H1 (cell line): ENCODE measurements at regions not wholly inside any gene's neighbourhood (a gene's known extent, or its start where the extent isn't known, plus 50 kb on each side); places are given as distances from the start of the nearest gene placed in this dataset.

Experiments used
- CTCF ChIA-PET: fragments of 300-600 bp; sonication (Branson Sonifier 250); formaldehyde crosslinking; loops from one replicate; lab custom pipeline; 2021; ENCODE audit not compliant: partially characterized antibody; lab: Charles Lee
- POLR2A ChIA-PET: fragments of 300-600 bp; sonication (Branson Sonifier 250); formaldehyde crosslinking; loops from one replicate; lab custom pipeline; 2021; ENCODE audit warnings: inconsistent platforms; ENCODE audit not compliant: partially characterized antibody; lab: Charles Lee
- DNase-seq, 2 experiments: peaks; one replicate each; pipeline versions ENCODE4 v3.0.0 to v3.0.0-alpha.2; 2010 to 2022; ENCODE audit warnings: low spot score in 2 of 2, low read depth in 1 of 2, mixed read lengths in 1 of 2
- FAIRE-seq: peaks from 2 replicates; lab custom pipeline; 2011; peaks lifted over from hg19 to GRCh38; lab: Jason Lieb, UNC
- H2AFZ ChIP-seq: 2 replicates; pipeline ENCODE4 v1.8.1; 2012; ENCODE audit warnings: low read length, inconsistent platforms
- H2AK5ac ChIP-seq: 2 replicates; pipeline ENCODE4 v1.6.1; 2013; ENCODE audit warnings: low read depth, low read length
- H2BK120ac ChIP-seq: replicated peaks from 2 replicates; pipeline ENCODE3; 2013; ENCODE audit warnings: low read depth, low read length, inconsistent platforms
- H2BK12ac ChIP-seq: 2 replicates; pipeline ENCODE4 v1.6.1; 2013; ENCODE audit warnings: low read depth, low read length
- H2BK15ac ChIP-seq: 2 replicates; pipeline ENCODE4 v1.6.1; 2013; ENCODE audit warnings: low read length
- H2BK20ac ChIP-seq: 2 replicates; pipeline ENCODE4 v1.6.1; 2013; ENCODE audit warnings: low read length
- H2BK5ac ChIP-seq: 2 replicates; pipeline ENCODE4 v1.6.1; 2013; ENCODE audit warnings: low read depth, low read length
- H3K14ac ChIP-seq: 2 replicates; pipeline ENCODE4 v1.6.1; 2013; ENCODE audit warnings: inconsistent platforms; ENCODE audit not compliant: insufficient read length
- H3K18ac ChIP-seq: 2 replicates; pipeline ENCODE4 v1.6.1; 2013; ENCODE audit warnings: low read length; ENCODE audit errors: extremely low read depth
- H3K23ac ChIP-seq: 2 replicates; pipeline ENCODE4 v1.6.1; 2013; ENCODE audit warnings: inconsistent platforms; ENCODE audit not compliant: insufficient read length
- H3K23me2 ChIP-seq: 2 replicates; pipeline ENCODE4 v1.6.1; 2013; ENCODE audit warnings: low read depth, low read length
- H3K27ac ChIP-seq: 2 replicates; pipeline ENCODE4 v1.6.1; 2011; ENCODE audit warnings: low read depth, low read length, inconsistent platforms
- H3K27me3 ChIP-seq, 4 experiments: replicated peaks in 1 of 4; 1 replicate in 1 of 4; 2 replicates in 3 of 4; pipeline versions ENCODE4 v1.6.1 to v1.8.1; 2011 to 2013; ENCODE audit warnings: low read length in 3 of 4, mild to moderate bottlenecking in 3 of 4, inconsistent platforms in 2 of 4, mixed read lengths in 2 of 4, moderate library complexity in 1 of 4; ENCODE audit not compliant: control insufficient read depth in 3 of 4, insufficient read depth in 3 of 4; ENCODE audit errors: extremely low read depth in 1 of 4
- H3K36me3 ChIP-seq, 4 experiments: 2 replicates each; pipeline versions ENCODE4 v1.6.1 to v1.8.1; 2011 to 2013; ENCODE audit warnings: mild to moderate bottlenecking in 4 of 4, low read length in 3 of 4, moderate library complexity in 2 of 4, control low read depth in 1 of 4, inconsistent platforms in 1 of 4; ENCODE audit not compliant: insufficient read depth in 4 of 4, control insufficient read depth in 2 of 4
- H3K4ac ChIP-seq: replicated peaks from 2 replicates; pipeline ENCODE3; 2013; ENCODE audit warnings: low read length, low read depth, mixed read lengths, inconsistent platforms; ENCODE audit not compliant: insufficient read length
- H3K4me1 ChIP-seq, 4 experiments: replicated peaks in 1 of 4; 1 replicate in 1 of 4; 2 replicates in 3 of 4; pipeline versions ENCODE4 v1.6.1 to v1.8.1; 2011 to 2013; ENCODE audit warnings: low read length in 3 of 4, inconsistent platforms in 2 of 4, mixed read lengths in 1 of 4; ENCODE audit not compliant: insufficient read depth in 4 of 4, control insufficient read depth in 3 of 4
- H3K4me2 ChIP-seq, 2 experiments: 2 replicates each; pipeline versions ENCODE4 v1.6.1 to v1.8.1; 2011 to 2013; ENCODE audit warnings: low read depth in 2 of 2, low read length in 2 of 2, control low read depth in 1 of 2, inconsistent platforms in 1 of 2, mild to moderate bottlenecking in 1 of 2; ENCODE audit not compliant: insufficient read depth in 1 of 2
- H3K4me3 ChIP-seq, 4 experiments: fragments of 200-600, 300-600 bp in 1 of 4; sonication (generic), shearing (Covaris generic), sonication (Bioruptor Twin) in 1 of 4; 2 replicates each; pipeline versions ENCODE4 v1.5.1 to v1.8.1; 2011 to 2016; ENCODE audit warnings: low read length in 4 of 4, low read depth in 3 of 4, control low read depth in 2 of 4, inconsistent platforms in 2 of 4, mild to moderate bottlenecking in 2 of 4, mixed read lengths in 1 of 4, moderate library complexity in 1 of 4; ENCODE audit not compliant: insufficient read depth in 2 of 4; ENCODE audit errors: extremely low read depth in 1 of 4
- H3K56ac ChIP-seq: replicated peaks from 2 replicates; pipeline ENCODE3; 2013; ENCODE audit warnings: low read depth, mild to moderate bottlenecking, mixed read lengths, low read length, inconsistent platforms; ENCODE audit not compliant: insufficient read length
- H3K79me1 ChIP-seq: 2 replicates; pipeline ENCODE4 v1.6.1; 2013; ENCODE audit warnings: low read depth, low read length, control low read depth
- H3K79me2 ChIP-seq, 2 experiments: 2 replicates each; pipeline versions ENCODE4 v1.6.1 to v1.8.1; 2012 to 2013; ENCODE audit warnings: low read length in 2 of 2, mild to moderate bottlenecking in 2 of 2, inconsistent platforms in 1 of 2; ENCODE audit not compliant: insufficient read depth in 2 of 2, control insufficient read depth in 1 of 2
- H3K9ac ChIP-seq, 4 experiments: replicated peaks in 1 of 4; 1 replicate in 1 of 4; 2 replicates in 3 of 4; pipeline versions ENCODE4 v1.6.1 to v1.8.1; 2011 to 2013; ENCODE audit warnings: low read depth in 3 of 4, low read length in 3 of 4, control low read depth in 2 of 4, mild to moderate bottlenecking in 2 of 4, moderate library complexity in 2 of 4, inconsistent platforms in 1 of 4; ENCODE audit errors: extremely low read depth in 1 of 4
- H3K9me3 ChIP-seq, 2 experiments: 2 replicates each; pipeline versions ENCODE4 v1.6.1 to v1.8.1; 2012 to 2013; ENCODE audit warnings: mild to moderate bottlenecking in 2 of 2, moderate library complexity in 2 of 2, control low read depth in 1 of 2, inconsistent platforms in 1 of 2, low read depth in 1 of 2, low read length in 1 of 2, mixed read lengths in 1 of 2; ENCODE audit not compliant: insufficient read depth in 2 of 2
- H4K20me1 ChIP-seq, 2 experiments: replicated peaks in 1 of 2; 2 replicates each; pipeline versions ENCODE3 to v1.8.1; 2011 to 2013; ENCODE audit warnings: inconsistent platforms in 2 of 2, low read length in 2 of 2, mild to moderate bottlenecking in 1 of 2; ENCODE audit not compliant: insufficient read depth in 2 of 2, control insufficient read depth in 1 of 2
- H4K5ac ChIP-seq: 2 replicates; pipeline ENCODE4 v1.6.1; 2013; ENCODE audit warnings: low read length, low read depth, mixed read lengths, inconsistent platforms; ENCODE audit not compliant: insufficient read length
- H4K8ac ChIP-seq: 2 replicates; pipeline ENCODE4 v1.8.0; 2013; ENCODE audit warnings: mild to moderate bottlenecking, moderate library complexity, low read length, inconsistent platforms; ENCODE audit not compliant: insufficient read depth; ENCODE audit errors: extremely low read depth
- H4K91ac ChIP-seq: replicated peaks from 2 replicates; pipeline ENCODE3; 2013; ENCODE audit warnings: low read length, mixed read lengths, inconsistent platforms; ENCODE audit not compliant: insufficient read length
- ASH2L ChIP-seq: fragments of 200-600, 300-600 bp; sonication (generic); IDR thresholded peaks from one replicate; pipeline ENCODE4 v1.7.1; 2017; ENCODE audit warnings: low read length
- BACH1 ChIP-seq: IDR thresholded peaks from 2 replicates; pipeline ENCODE4 v1.6.1; 2012; ENCODE audit warnings: low read length, improper control_type of control experiment
- CHD2 ChIP-seq: IDR thresholded peaks from 2 replicates; pipeline ENCODE4 v1.6.1; 2012; ENCODE audit warnings: low read length, improper control_type of control experiment
- JUND ChIP-seq: IDR thresholded peaks from 2 replicates; pipeline ENCODE4 v1.6.1; 2011; ENCODE audit warnings: mild to moderate bottlenecking, improper control_type of control experiment, low read length
- SIX5 ChIP-seq: IDR thresholded peaks from 2 replicates; pipeline ENCODE4 v1.6.1; 2011; ENCODE audit warnings: mild to moderate bottlenecking, low read depth, low read length
- SP4 ChIP-seq: IDR thresholded peaks from 2 replicates; pipeline ENCODE4 v1.6.1; 2012; ENCODE audit warnings: low read length, inconsistent platforms
- SRF ChIP-seq: IDR thresholded peaks from 2 replicates; pipeline ENCODE4 v1.6.1; 2011; ENCODE audit warnings: mild to moderate bottlenecking, low read depth, low read length, moderate library complexity
- TAF1 ChIP-seq: IDR thresholded peaks from 2 replicates; pipeline ENCODE4 v1.6.1; 2011; ENCODE audit warnings: mild to moderate bottlenecking, low read depth, low read length
- TBP ChIP-seq: IDR thresholded peaks from 2 replicates; pipeline ENCODE4 v1.6.1; 2011; ENCODE audit warnings: low read depth, low read length, improper control_type of control experiment
- WGBS, 2 experiments: shearing (Covaris generic) in 1 of 2; methylation state at CpG; one replicate each; pipeline versions ENCODE4 v1.1.6 to v1.1.7; 2013 to 2015; ENCODE audit warnings: low lambda C conversion rate in 2 of 2, mixed read lengths in 2 of 2, inconsistent platforms in 1 of 2, low coverage in 1 of 2, missing lambda C conversion rate in 1 of 2; ENCODE audit not compliant: insufficient replicate concordance in 2 of 2, insufficient coverage in 1 of 2, insufficient read length in 1 of 2; ENCODE audit errors: extremely low coverage in 1 of 2, missing lambda C conversion rate in 1 of 2; 5-methylcytosine and 5-hydroxymethylcytosine counted together
- TF ChIP-seq, protein P1 (sequence below): IDR thresholded peaks from 2 replicates; pipeline ENCODE4 v1.6.1; 2011; ENCODE audit warnings: low read length, improper control_type of control experiment
- TF ChIP-seq, protein P2 (sequence below): IDR thresholded peaks from 2 replicates; pipeline ENCODE4 v1.6.1; 2012; ENCODE audit warnings: inconsistent platforms
- TF ChIP-seq, protein P3 (sequence below), 3 experiments: IDR thresholded peaks; 1 replicate in 2 of 3; 2 replicates in 1 of 3; pipeline versions ENCODE4 v1.5.1 to v1.6.1; 2011; ENCODE audit warnings: low read length in 3 of 3, mild to moderate bottlenecking in 3 of 3, inconsistent platforms in 2 of 3, low read depth in 1 of 3, moderate library complexity in 1 of 3; ENCODE audit not compliant: insufficient read depth in 1 of 3; ENCODE audit errors: control extremely low read depth in 1 of 3

DNA sequence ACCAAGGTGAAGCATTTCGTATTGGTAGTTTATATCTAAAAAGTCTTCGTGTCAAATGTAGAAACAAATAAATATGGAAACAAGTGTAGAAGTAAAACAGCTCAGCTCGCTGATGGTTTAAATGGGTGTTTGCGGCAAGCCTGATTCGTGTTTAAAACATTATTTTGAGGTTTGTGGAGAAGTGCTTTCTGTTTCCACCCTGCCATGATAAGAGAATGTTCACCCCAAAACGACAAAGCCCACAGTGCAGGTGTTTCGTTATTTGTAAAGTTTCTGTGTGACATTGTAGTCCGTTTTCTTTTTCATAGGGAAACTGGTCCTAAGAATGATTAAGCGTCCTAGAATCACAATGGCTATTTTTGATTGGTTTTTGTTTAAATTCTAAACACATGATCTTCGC, 316.2 kb upstream of the SHH start:
- no peak overlapping the region for H3K4ac ChIP-seq
- H3K4me3 ChIP-seq, result no peak overlapping the region
- ChIA-PET POLR2A (no interaction called here), CTCF (no interaction called here)
- H3K56ac ChIP-seq, result no peak overlapping the region
- no peak overlapping the region for H2BK12ac ChIP-seq
- H4K91ac ChIP-seq, result no peak overlapping the region
- H2BK20ac ChIP-seq, result no peak overlapping the region
- WGBS, 2 experiments, result 89% methylated on average over 10 of the region's 10 CpGs; no CpG with 5 or more reads in 1 of the 2 experiments
- H4K20me1 ChIP-seq, result no peaks in the 10 kb centered on the region
- H3K9ac ChIP-seq, result no peak overlapping the region
- H2AK5ac ChIP-seq, result no peak overlapping the region
- H3K79me2 ChIP-seq, result no peaks in the 10 kb centered on the region
- no peak overlapping the region for H3K4me2 ChIP-seq
- DNase-seq, result no peak
- no peaks in the 10 kb centered on the region for H3K23me2 ChIP-seq
- no peak overlapping the region for H3K18ac ChIP-seq
- H2AFZ ChIP-seq, result no peak overlapping the region
- no peak for FAIRE-seq
- no peak overlapping the region for H4K5ac ChIP-seq
- H3K36me3 ChIP-seq, result no peaks in the 10 kb centered on the region
- H3K4me1 ChIP-seq, result peaks cover 0 to 3% (median 0%) of the 10 kb centered on the region in 4 experiments; a peak in 1 of 7 replicates
- H3K9me3 ChIP-seq, result no peaks in the 10 kb centered on the region
- no peaks in the 10 kb centered on the region for H3K27me3 ChIP-seq
- no peak overlapping the region for H2BK5ac ChIP-seq
- H2BK15ac ChIP-seq, result no peak overlapping the region
- H3K23ac ChIP-seq, result no peak overlapping the region
- no peaks in the 10 kb centered on the region for H3K79me1 ChIP-seq
- H3K27ac ChIP-seq, result no peak overlapping the region
- no peak overlapping the region for H4K8ac ChIP-seq
- H2BK120ac ChIP-seq, result no peak overlapping the region
- H3K14ac ChIP-seq, result no peak overlapping the region
- TF ChIP-seq BACH1, result no peak
- no peak for TF ChIP-seq TAF1
- TF ChIP-seq, protein P1, sequence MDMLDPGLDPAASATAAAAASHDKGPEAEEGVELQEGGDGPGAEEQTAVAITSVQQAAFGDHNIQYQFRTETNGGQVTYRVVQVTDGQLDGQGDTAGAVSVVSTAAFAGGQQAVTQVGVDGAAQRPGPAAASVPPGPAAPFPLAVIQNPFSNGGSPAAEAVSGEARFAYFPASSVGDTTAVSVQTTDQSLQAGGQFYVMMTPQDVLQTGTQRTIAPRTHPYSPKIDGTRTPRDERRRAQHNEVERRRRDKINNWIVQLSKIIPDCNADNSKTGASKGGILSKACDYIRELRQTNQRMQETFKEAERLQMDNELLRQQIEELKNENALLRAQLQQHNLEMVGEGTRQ, result no peak
- TF ChIP-seq ASH2L, result no peak
- TF ChIP-seq JUND, result no peak
- TF ChIP-seq, protein P2, sequence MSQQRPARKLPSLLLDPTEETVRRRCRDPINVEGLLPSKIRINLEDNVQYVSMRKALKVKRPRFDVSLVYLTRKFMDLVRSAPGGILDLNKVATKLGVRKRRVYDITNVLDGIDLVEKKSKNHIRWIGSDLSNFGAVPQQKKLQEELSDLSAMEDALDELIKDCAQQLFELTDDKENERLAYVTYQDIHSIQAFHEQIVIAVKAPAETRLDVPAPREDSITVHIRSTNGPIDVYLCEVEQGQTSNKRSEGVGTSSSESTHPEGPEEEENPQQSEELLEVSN, result no peak
- no peak for TF ChIP-seq TBP
- TF ChIP-seq SP4, result no peak
- no peak for TF ChIP-seq SRF
- no peak for TF ChIP-seq CHD2
- TF ChIP-seq SIX5, result no peak
- TF ChIP-seq, protein P3, sequence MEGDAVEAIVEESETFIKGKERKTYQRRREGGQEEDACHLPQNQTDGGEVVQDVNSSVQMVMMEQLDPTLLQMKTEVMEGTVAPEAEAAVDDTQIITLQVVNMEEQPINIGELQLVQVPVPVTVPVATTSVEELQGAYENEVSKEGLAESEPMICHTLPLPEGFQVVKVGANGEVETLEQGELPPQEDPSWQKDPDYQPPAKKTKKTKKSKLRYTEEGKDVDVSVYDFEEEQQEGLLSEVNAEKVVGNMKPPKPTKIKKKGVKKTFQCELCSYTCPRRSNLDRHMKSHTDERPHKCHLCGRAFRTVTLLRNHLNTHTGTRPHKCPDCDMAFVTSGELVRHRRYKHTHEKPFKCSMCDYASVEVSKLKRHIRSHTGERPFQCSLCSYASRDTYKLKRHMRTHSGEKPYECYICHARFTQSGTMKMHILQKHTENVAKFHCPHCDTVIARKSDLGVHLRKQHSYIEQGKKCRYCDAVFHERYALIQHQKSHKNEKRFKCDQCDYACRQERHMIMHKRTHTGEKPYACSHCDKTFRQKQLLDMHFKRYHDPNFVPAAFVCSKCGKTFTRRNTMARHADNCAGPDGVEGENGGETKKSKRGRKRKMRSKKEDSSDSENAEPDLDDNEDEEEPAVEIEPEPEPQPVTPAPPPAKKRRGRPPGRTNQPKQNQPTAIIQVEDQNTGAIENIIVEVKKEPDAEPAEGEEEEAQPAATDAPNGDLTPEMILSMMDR (IDR thresholded peaks at IDR 0.05; ENCODE audit: control extremely low read depth in 1 of 3, insufficient read depth in 1 of 3, low read depth in 1 of 3, low read length in 3 of 3), result no peak
